Pancreas (tissue), 10 donors: ENCODE measurements at regions not wholly inside any gene's neighbourhood (a gene's known extent, or its start where the extent isn't known, plus 50 kb on each side); places are given as distances from the start of the nearest gene placed in this dataset.
"Not testable (repeated sequence)": the region's sequence is repeated elsewhere in the genome, so short reads cannot be mapped to it uniquely, and the experiment has no call there.

Experiments
- ATAC-seq, 4 donors: fragments of 200-7000 bp; cut with Tn5 transposase; one replicate each; pipeline versions ENCODE4 v1.8.0 to v1.9.1; 2020; ENCODE audit warnings: mild to moderate bottlenecking in 4 of 4, moderate library complexity in 4 of 4
- DNase-seq, 6 donors: peaks; one replicate each; pipeline ENCODE4 v3.0.0-alpha.2; 2020
- FAIRE-seq: peaks from 2 replicates; lab custom pipeline; 2012; peaks lifted over from hg19 to GRCh38; lab: Jason Lieb, UNC
- H3K27ac ChIP-seq, 4 donors: fragments of 200-600 bp; sonication (generic); 1 replicate in 3 of 4; 2 replicates in 1 of 4; pipeline versions ENCODE4 v1.5.0 to v1.8.0; 2020
- H3K27me3 ChIP-seq, 4 donors: fragments of 200-600 bp; one replicate each; pipeline ENCODE4 v1.8.0; 2021
- H3K36me3 ChIP-seq, 3 donors: fragments of 200-600 bp; sonication (generic) in 1 of 3; one replicate each; pipeline versions ENCODE4 v1.5.0 to v1.8.0; 2020 to 2021
- H3K4me1 ChIP-seq, 3 donors: fragments of 200-600 bp; one replicate each; pipeline ENCODE4 v1.8.0; 2021
- H3K4me3 ChIP-seq, 4 donors: fragments of 200-600 bp; sonication (generic) in 2 of 4; one replicate each; pipeline versions ENCODE4 v1.5.0 to v1.8.0; 2020 to 2021
- H3K9me3 ChIP-seq, 4 donors: fragments of 200-600 bp; one replicate each; pipeline ENCODE4 v1.8.0; 2021
- WGBS, 2 donors: extraction: QIAGEN DNeasy Blood & Tissue Kit; methylation state at CpG; one replicate each; pipeline ENCODE4 v1.1.7; 2013; 5-methylcytosine and 5-hydroxymethylcytosine counted together
- intact Hi-C, 3 donors: fragments of 100-400 bp; cut with DNase I; formaldehyde crosslinking; loops; one replicate each; pipeline versions ENCODE4 v1.11.1 to v1.14.2; 2022
- TF ChIP-seq, protein P1 (sequence below), 4 donors: fragments of 200-600 bp; sonication (generic) in 3 of 4; IDR thresholded peaks; one replicate each; pipeline versions ENCODE4 v1.5.0 to v1.8.0; 2021; ENCODE audit warnings: antibody characterized with exemption in 4 of 4
- donor health status: healthy with polysubstance abuse.
- donor health status: DM: no; HTN: no; CAD: no; lungs with moderate emphysema.
- donor health status: DM: no; HTN: no; CAD: no.
- donor health status: control.
- donor health status: control.
- donor health status: Bipolar disorder and iron deficiency.
- donor health status: DM: yes; HTN: yes; CAD: no.
- donor health status: DM: no; HTN: no; CAD: no.
- donor health status: DM: no; HTN: no; CAD: no.
- donor health status: DM: yes; HTN: yes; CAD: no.

GRCh38 chr2:184372484-184372883, 225.8 kb upstream of the ZNF804A start:
- TF ChIP-seq, protein P1, sequence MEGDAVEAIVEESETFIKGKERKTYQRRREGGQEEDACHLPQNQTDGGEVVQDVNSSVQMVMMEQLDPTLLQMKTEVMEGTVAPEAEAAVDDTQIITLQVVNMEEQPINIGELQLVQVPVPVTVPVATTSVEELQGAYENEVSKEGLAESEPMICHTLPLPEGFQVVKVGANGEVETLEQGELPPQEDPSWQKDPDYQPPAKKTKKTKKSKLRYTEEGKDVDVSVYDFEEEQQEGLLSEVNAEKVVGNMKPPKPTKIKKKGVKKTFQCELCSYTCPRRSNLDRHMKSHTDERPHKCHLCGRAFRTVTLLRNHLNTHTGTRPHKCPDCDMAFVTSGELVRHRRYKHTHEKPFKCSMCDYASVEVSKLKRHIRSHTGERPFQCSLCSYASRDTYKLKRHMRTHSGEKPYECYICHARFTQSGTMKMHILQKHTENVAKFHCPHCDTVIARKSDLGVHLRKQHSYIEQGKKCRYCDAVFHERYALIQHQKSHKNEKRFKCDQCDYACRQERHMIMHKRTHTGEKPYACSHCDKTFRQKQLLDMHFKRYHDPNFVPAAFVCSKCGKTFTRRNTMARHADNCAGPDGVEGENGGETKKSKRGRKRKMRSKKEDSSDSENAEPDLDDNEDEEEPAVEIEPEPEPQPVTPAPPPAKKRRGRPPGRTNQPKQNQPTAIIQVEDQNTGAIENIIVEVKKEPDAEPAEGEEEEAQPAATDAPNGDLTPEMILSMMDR (IDR thresholded peaks at IDR 0.05), result no peak
- no peak for FAIRE-seq
- intact Hi-C loops, result no loop called here
- H3K27me3 ChIP-seq, result no peaks in the 10 kb centered on the region
- H3K9me3 ChIP-seq, result no peaks in the 10 kb centered on the region
- no peak overlapping the region for H3K27ac ChIP-seq
- ATAC-seq, result no peak
- no peak overlapping the region for H3K4me3 ChIP-seq
- no peak for DNase-seq
- H3K4me1 ChIP-seq, result no peaks in the 10 kb centered on the region
- H3K36me3 ChIP-seq, result no peaks in the 10 kb centered on the region

DNA sequence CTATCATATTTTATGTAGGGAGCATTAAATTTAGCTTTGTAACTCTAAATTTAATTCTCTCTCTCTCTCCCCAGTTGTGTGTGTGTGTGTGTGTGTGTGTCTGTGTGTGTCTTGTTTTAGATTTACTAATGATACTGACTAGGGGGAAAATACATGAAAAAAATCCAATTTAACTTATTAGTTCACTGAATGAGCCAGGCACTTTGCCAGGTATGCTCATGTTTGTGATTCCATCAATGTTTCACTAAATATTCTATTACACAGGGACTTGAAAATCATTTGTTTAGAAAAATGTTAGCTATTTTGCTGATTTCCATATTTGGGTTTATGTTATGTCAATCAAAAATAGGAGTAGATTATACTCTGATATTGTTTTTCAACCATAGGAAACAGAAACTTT, 203.7 kb upstream of the ZNF804A start:
- ATAC-seq, result no peak

DNA sequence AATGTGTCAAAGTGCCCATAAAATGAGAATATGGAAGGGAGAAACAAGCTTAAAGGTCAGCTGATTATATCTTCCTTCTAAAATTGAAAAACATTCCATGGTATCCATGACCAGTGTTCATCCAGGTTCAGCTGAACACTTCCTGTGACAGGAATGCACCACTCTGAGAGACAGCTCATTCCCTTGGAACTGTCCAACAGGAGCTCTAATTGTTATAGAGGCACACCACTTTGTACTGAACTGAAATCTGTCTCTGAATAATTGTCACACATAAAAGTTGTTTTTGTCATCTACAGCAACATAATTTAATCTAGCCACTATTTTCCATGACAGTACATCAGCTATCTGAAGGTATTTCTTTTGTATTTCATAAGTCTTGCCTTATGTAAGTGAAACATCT, 195.9 kb upstream of the ZNF804A start:
- no peak overlapping the region for H3K4me3 ChIP-seq
- no peaks in the 10 kb centered on the region for H3K9me3 ChIP-seq
- no peak for ATAC-seq
- TF ChIP-seq, protein P1 (IDR thresholded peaks at IDR 0.05), result no peak
- no peaks in the 10 kb centered on the region for H3K27me3 ChIP-seq
- no peaks in the 10 kb centered on the region for H3K4me1 ChIP-seq
- H3K27ac ChIP-seq, result no peak overlapping the region
- H3K36me3 ChIP-seq, result no peaks in the 10 kb centered on the region
- no peak for DNase-seq
- no peak for FAIRE-seq
- intact Hi-C loops, result no loop called here

More for the DNA sequence above, 203.7 kb upstream of the ZNF804A start:
- H3K27me3 ChIP-seq, result no peaks in the 10 kb centered on the region
- H3K4me3 ChIP-seq, result no peak overlapping the region
- H3K4me1 ChIP-seq, result no peaks in the 10 kb centered on the region
- H3K9me3 ChIP-seq, result no peaks in the 10 kb centered on the region
- FAIRE-seq (no peak), DNase-seq (no peak)
- H3K36me3 ChIP-seq, result no peaks in the 10 kb centered on the region
- no peak overlapping the region for H3K27ac ChIP-seq
- TF ChIP-seq, protein P1 (IDR thresholded peaks at IDR 0.05), result no peak
- intact Hi-C loops, result no loop called here

DNA sequence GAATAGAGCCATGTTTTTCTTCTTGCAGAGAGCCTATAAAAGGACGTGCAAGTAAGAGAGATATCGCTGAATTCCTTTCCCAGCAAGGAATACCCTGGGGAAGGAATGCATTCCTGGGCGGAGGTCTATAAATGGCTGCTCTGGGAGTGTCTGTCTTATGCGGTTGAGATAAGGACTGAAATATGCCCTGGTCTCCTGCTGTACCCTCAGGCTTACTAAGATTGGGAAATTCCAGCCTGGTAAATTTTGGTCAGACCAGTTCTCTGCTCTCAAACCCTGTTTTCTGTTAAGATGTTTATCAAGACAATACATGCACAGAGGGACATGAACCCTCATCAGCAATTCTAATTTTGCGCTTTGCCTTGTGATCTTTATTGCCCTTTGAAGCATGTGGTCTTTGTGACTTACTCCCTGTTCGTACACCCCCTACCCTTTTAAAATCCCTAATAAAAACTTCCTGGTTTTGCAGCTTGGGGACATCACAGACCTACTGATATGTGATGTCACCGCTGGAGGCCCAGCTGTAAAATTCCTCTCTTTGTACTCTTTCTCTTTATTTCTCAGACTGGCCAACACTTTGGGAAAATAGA, 191.2 kb upstream of the ZNF804A start:
- ATAC-seq, H3K4me3 ChIP-seq, H3K4me1 ChIP-seq, DNase-seq, H3K36me3 ChIP-seq, intact Hi-C loops, H3K27me3 ChIP-seq, H3K9me3 ChIP-seq, FAIRE-seq, H3K27ac ChIP-seq: not testable (repeated sequence)
- 81 to 87% methylated on average over 7 of the region's 7 CpGs for WGBS, 2 donors

DNA sequence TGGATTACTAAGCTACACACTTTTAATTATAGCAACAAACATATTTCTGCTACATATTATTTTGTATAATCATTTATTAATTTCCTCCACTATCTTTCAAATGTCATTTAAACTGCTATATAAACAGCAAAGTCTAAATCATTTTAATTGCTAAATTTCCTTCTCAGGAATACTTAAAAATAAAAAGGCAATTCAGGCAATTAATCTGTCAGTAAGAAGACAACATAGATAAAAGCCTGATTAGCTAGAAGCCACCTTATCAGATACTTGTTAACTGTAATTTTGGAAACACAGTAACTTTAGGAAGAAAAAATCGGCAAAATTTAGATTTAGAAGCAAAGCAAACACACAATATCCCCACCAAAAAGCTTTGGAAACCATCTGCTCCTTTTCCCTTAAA, 188.2 kb upstream of the ZNF804A start:
- no peak overlapping the region for H3K27ac ChIP-seq
- H3K4me1 ChIP-seq, result peaks cover 0 to 9% (median 4%) of the 10 kb centered on the region in 3 donors
- no peaks in the 10 kb centered on the region for H3K27me3 ChIP-seq
- FAIRE-seq (no peak), DNase-seq (no peak), ATAC-seq (no peak)
- H3K4me3 ChIP-seq, result no peak overlapping the region
- no peaks in the 10 kb centered on the region for H3K9me3 ChIP-seq
- 19 to 25% methylated on average over 1 of the region's 1 CpG for WGBS, 2 donors
- intact Hi-C loops, result no loop called here
- no peaks in the 10 kb centered on the region for H3K36me3 ChIP-seq
- TF ChIP-seq, protein P1 (IDR thresholded peaks at IDR 0.05), result no peak
